ENCODE measurements at regions not wholly inside any gene's neighbourhood (a gene's known extent, or its start where the extent isn't known, plus 50 kb on each side); places are given as distances from the start of the nearest gene placed in this dataset.

- no peak for TF ChIP-seq CTCF (IDR thresholded peaks at IDR 0.05 in 4 of 5, conservative IDR thresholded peaks at IDR 0.05 in 1 of 5)
- no peak for TF ChIP-seq POLR2A (IDR thresholded peaks at IDR 0.05)
Observed at GRCh38 chr5:155952486-155953089, 374.4 kb upstream of the SGCD start.

All from gastrocnemius medialis (tissue), 4 donors.